Uterus (tissue), 2 donors: ENCODE measurements at regions not wholly inside any gene's neighbourhood (a gene's known extent, or its start where the extent isn't known, plus 50 kb on each side); places are given as distances from the start of the nearest gene placed in this dataset.

Experiments used
- POLR2A ChIP-seq, 2 donors: fragments of 450-650 bp; IDR thresholded peaks; one replicate each; pipeline ENCODE4 v1.6.1; 2016; ENCODE audit warnings: antibody characterized with exemption in 2 of 2, mild to moderate bottlenecking in 1 of 2, moderate library complexity in 1 of 2
- TF ChIP-seq, protein P1 (sequence below), 4 experiments: fragments of 200-600 bp in 2 of 4; fragments of 450-650 bp in 2 of 4; sonication (generic) in 2 of 4; IDR thresholded peaks; one replicate each; pipeline ENCODE4 v1.5.1; 2016 to 2019; ENCODE audit warnings: antibody characterized with exemption in 4 of 4, mild to moderate bottlenecking in 2 of 4, moderate library complexity in 1 of 4

DNA sequence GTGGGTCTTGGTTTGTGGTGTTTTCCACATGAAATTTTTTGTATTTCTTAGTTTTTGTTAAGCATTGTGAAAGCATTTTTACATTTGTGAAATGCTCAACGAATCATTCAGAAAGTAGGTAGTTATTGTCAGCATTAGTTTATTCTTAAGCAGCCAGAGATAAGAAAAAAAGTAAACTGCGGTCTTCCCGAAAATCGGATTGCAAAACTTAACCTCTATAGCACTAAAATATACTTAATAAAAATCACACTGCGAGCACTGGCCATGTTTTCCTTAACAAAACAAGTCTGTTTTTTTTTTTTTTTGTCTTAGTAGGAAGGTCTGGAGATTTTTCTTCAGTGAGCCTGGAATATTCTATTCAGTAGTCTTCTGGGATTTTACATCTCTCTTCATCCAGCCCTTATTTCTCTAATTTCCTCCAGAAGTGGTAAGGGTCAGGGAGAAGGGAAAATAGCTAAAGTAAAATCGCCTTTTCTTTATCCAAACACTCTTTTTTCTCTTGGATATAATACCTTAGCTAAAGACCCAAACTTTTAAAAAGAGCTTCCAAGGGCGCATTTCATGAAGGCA lies 289.9 kb downstream of the DMAC1 start:
- TF ChIP-seq POLR2A (IDR thresholded peaks at IDR 0.05), result no peak
- TF ChIP-seq, protein P1, sequence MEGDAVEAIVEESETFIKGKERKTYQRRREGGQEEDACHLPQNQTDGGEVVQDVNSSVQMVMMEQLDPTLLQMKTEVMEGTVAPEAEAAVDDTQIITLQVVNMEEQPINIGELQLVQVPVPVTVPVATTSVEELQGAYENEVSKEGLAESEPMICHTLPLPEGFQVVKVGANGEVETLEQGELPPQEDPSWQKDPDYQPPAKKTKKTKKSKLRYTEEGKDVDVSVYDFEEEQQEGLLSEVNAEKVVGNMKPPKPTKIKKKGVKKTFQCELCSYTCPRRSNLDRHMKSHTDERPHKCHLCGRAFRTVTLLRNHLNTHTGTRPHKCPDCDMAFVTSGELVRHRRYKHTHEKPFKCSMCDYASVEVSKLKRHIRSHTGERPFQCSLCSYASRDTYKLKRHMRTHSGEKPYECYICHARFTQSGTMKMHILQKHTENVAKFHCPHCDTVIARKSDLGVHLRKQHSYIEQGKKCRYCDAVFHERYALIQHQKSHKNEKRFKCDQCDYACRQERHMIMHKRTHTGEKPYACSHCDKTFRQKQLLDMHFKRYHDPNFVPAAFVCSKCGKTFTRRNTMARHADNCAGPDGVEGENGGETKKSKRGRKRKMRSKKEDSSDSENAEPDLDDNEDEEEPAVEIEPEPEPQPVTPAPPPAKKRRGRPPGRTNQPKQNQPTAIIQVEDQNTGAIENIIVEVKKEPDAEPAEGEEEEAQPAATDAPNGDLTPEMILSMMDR (IDR thresholded peaks at IDR 0.05), result no peak
